ENCODE measurements at regions not wholly inside any gene's neighbourhood (a gene's known extent, or its start where the extent isn't known, plus 50 kb on each side); places are given as distances from the start of the nearest gene placed in this dataset.
A peak's percentile ranks its signal among the peaks of the same experiment; 100 is the strongest.

GRCh38 chr6:98487612-98488011, 346.8 kb upstream of the POU3F2 start:
- H3K4me3 Mint-ChIP-seq, result peak overlapping the region; percentile 78
- DNase-seq (ENCODE audit: low read depth, low spot score), result no peak

GRCh38 chr6:98498144-98498775, 336.1 kb upstream of the POU3F2 start:
- peak overlapping the region; percentile 76 for H3K27ac Mint-ChIP-seq (ENCODE audit: unreplicated experiment)
- DNase-seq (ENCODE audit: low read depth, low spot score), result no peak
- H3K9me3 Mint-ChIP-seq, result no peaks in the 10 kb centered on the region
- peaks cover 32% of the 10 kb centered on the region for H3K4me1 Mint-ChIP-seq
- no peak for TF ChIP-seq CTCF (conservative IDR thresholded peaks at IDR 0.05)
- no peaks in the 10 kb centered on the region for H3K36me3 Mint-ChIP-seq (ENCODE audit: low read depth)
- peaks cover 57% of the 10 kb centered on the region for H3K27me3 Mint-ChIP-seq (ENCODE audit: low read depth)
- peak overlapping the region; percentile 17 for H3K4me3 Mint-ChIP-seq

More at GRCh38 chr6:98487612-98488011, 346.8 kb upstream of the POU3F2 start:
- H3K27me3 Mint-ChIP-seq (ENCODE audit: low read depth), result peaks cover 15% of the 10 kb centered on the region
- no peak overlapping the region for H3K27ac Mint-ChIP-seq (ENCODE audit: unreplicated experiment)
- H3K4me1 Mint-ChIP-seq, result peaks cover 54% of the 10 kb centered on the region
- H3K36me3 Mint-ChIP-seq (ENCODE audit: low read depth), result no peaks in the 10 kb centered on the region
- TF ChIP-seq CTCF (conservative IDR thresholded peaks at IDR 0.05), result no peak
- H3K9me3 Mint-ChIP-seq, result no peaks in the 10 kb centered on the region

GRCh38 chr6:98498866-98499265, 335.5 kb upstream of the POU3F2 start:
- H3K27me3 Mint-ChIP-seq (ENCODE audit: low read depth), result peaks cover 59% of the 10 kb centered on the region

GRCh38 chr6:98514073-98514720, 320.2 kb upstream of the POU3F2 start:
- H3K9me3 Mint-ChIP-seq, result no peaks in the 10 kb centered on the region
- peaks cover 19% of the 10 kb centered on the region for H3K4me1 Mint-ChIP-seq
- H3K27ac Mint-ChIP-seq (ENCODE audit: unreplicated experiment), result no peak overlapping the region
- H3K27me3 Mint-ChIP-seq (ENCODE audit: low read depth), result peaks cover 3% of the 10 kb centered on the region
- no peak for TF ChIP-seq CTCF (conservative IDR thresholded peaks at IDR 0.05)
- no peaks in the 10 kb centered on the region for H3K36me3 Mint-ChIP-seq (ENCODE audit: low read depth)
- DNase-seq (ENCODE audit: low read depth, low spot score), result no peak
- no peak overlapping the region for H3K4me3 Mint-ChIP-seq

More at GRCh38 chr6:98498866-98499265, 335.5 kb upstream of the POU3F2 start:
- Mint-ChIP-seq H3K4me3 (peak overlapping the region; percentile 17), H3K9me3 (no peaks in the 10 kb centered on the region), H3K4me1 (peaks cover 32% of the 10 kb centered on the region), H3K27ac (ENCODE audit: unreplicated experiment) (peak overlapping the region; percentile 28), H3K36me3 (ENCODE audit: low read depth) (no peaks in the 10 kb centered on the region)
- TF ChIP-seq CTCF (conservative IDR thresholded peaks at IDR 0.05), result no peak
- DNase-seq (ENCODE audit: low read depth, low spot score), result no peak

GRCh38 chr6:98514796-98515195, 319.6 kb upstream of the POU3F2 start:
- Mint-ChIP-seq H3K36me3 (ENCODE audit: low read depth) (peaks cover 3% of the 10 kb centered on the region), H3K27me3 (ENCODE audit: low read depth) (peaks cover 3% of the 10 kb centered on the region), H3K27ac (ENCODE audit: unreplicated experiment) (no peak overlapping the region), H3K4me3 (no peak overlapping the region), H3K4me1 (peaks cover 19% of the 10 kb centered on the region), H3K9me3 (peaks cover 3% of the 10 kb centered on the region)
- TF ChIP-seq CTCF (conservative IDR thresholded peaks at IDR 0.05), result no peak
- DNase-seq (ENCODE audit: low read depth, low spot score), result no peak
